ENCODE measurements at regions not wholly inside any gene's neighbourhood (a gene's known extent, or its start where the extent isn't known, plus 50 kb on each side); places are given as distances from the start of the nearest gene placed in this dataset.

DNA sequence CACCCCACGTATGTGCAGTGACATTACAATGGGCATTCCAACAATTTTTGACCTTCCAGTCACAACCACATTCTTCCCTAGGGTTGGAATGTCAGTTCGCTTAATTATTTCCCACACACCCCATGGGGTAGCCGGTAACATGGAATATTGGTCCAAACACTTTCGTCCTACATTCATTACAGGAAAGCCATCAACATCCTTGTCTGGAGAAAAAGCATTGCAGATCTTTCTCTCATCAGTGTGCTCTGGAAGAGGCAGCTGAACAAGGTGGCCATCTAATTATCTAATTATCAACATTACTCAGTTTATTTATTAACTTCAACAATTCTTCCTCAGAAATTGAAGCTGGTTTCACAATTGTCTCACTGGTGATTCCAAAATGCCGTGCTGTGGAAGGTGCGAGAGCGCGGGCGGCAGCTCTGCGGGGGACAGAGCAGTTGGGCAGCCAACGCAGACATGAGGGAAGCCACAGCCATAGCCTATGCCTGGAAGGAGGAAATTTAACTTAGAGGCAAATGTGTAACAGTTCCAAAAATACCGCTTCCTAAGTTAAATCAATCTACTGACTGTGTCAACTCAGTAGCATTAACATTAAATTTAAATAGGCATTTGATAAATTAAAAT lies 1158.9 kb upstream of the EPHA6 start:
- Histone ChIP-seq H3K79me2 (ENCODE audit: low read length) (no peaks in the 10 kb centered on the region), H2AFZ (ENCODE audit: low read length) (no peak overlapping the region), H3K9me2 (replicated peaks; ENCODE audit: insufficient read depth, low read length) (no peaks in the 10 kb centered on the region), H3K4me1 (ENCODE audit: low read length) (no peaks in the 10 kb centered on the region), H3K4me2 (ENCODE audit: low read depth, low read length, poor library complexity, severe bottlenecking) (no peak overlapping the region), H3K27ac (ENCODE audit: low read length) (no peak overlapping the region), H4K20me1 (ENCODE audit: insufficient read depth, low read depth, low read length) (no peaks in the 10 kb centered on the region), H3K27me3 (ENCODE audit: low read length) (no peaks in the 10 kb centered on the region), H3K4me3 (ENCODE audit: low read length) (no peak overlapping the region), H3K36me3 (ENCODE audit: insufficient read depth, low read length) (no peaks in the 10 kb centered on the region), H3K9ac (ENCODE audit: low read length) (no peak overlapping the region), H3K9me3 (ENCODE audit: low read length) (peaks cover 2% of the 10 kb centered on the region; the same call in 1 of the 2 replicates)
- no peak for DNase-seq

DNA sequence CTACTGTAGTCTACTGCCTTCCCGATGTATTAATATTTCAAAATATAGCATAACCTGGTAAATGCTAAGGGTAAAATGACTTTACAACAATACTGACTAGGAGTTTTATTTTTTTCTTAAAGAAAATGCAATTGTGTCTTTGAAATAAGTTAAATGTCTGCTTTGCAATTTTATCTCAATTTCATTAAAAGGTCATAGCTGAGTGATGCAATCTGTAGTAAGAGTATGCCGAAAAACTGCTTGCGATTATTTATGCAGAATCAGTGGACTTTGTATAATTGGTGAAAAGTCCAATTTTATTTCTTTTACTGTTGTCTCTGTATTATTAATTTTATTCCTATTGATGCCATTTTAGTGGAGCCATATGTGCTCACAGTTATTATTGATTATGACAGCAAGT lies 1143.6 kb upstream of the EPHA6 start:
- Histone ChIP-seq H3K9ac (ENCODE audit: low read length) (no peak overlapping the region), H3K27ac (ENCODE audit: low read length) (no peak overlapping the region), H3K4me1 (ENCODE audit: low read length) (no peaks in the 10 kb centered on the region), H3K36me3 (ENCODE audit: insufficient read depth, low read length) (no peaks in the 10 kb centered on the region), H3K9me2 (replicated peaks; ENCODE audit: insufficient read depth, low read length) (no peaks in the 10 kb centered on the region), H3K4me3 (ENCODE audit: low read length) (no peak overlapping the region), H4K20me1 (ENCODE audit: insufficient read depth, low read depth, low read length) (no peaks in the 10 kb centered on the region), H2AFZ (ENCODE audit: low read length) (no peak overlapping the region), H3K4me2 (ENCODE audit: low read depth, low read length, poor library complexity, severe bottlenecking) (no peak overlapping the region), H3K27me3 (ENCODE audit: low read length) (no peaks in the 10 kb centered on the region), H3K79me2 (ENCODE audit: low read length) (no peaks in the 10 kb centered on the region), H3K9me3 (ENCODE audit: low read length) (peaks cover 3% of the 10 kb centered on the region; the same call in 1 of the 2 replicates)
- no peak for DNase-seq

DNA sequence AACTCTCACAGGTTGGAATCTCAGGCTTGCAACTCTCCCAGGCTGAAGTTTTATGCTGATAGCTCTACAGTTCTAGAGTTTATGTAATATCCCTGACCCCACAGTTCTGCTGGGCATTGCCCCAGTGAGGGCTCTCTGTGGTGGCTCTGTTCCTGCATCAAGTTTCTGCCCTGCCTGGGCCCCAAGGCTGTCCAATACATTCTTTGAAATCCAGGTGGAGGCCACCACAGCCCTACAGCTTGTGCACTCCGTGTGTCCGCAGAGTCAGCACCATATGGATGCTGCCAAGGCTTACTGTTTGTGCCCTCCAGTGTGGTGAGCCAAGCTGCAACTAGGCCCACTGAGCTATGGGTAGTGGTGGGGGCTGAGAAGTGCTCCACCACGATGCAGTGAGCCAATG lies 1141.2 kb upstream of the EPHA6 start:
- Histone ChIP-seq H3K4me1 (ENCODE audit: low read length) (no peaks in the 10 kb centered on the region), H3K9me2 (replicated peaks; ENCODE audit: insufficient read depth, low read length) (no peaks in the 10 kb centered on the region), H2AFZ (ENCODE audit: low read length) (no peak overlapping the region), H3K27ac (ENCODE audit: low read length) (no peak overlapping the region), H4K20me1 (ENCODE audit: insufficient read depth, low read depth, low read length) (no peaks in the 10 kb centered on the region), H3K27me3 (ENCODE audit: low read length) (no peaks in the 10 kb centered on the region), H3K36me3 (ENCODE audit: insufficient read depth, low read length) (no peaks in the 10 kb centered on the region), H3K79me2 (ENCODE audit: low read length) (no peaks in the 10 kb centered on the region), H3K4me3 (ENCODE audit: low read length) (no peak overlapping the region), H3K4me2 (ENCODE audit: low read depth, low read length, poor library complexity, severe bottlenecking) (no peak overlapping the region), H3K9ac (ENCODE audit: low read length) (no peak overlapping the region), H3K9me3 (ENCODE audit: low read length) (0 out of 2 replicates have a peak, but pooled peaks cover 4% of the 10 kb centered on the region)
- no peak for DNase-seq

DNA sequence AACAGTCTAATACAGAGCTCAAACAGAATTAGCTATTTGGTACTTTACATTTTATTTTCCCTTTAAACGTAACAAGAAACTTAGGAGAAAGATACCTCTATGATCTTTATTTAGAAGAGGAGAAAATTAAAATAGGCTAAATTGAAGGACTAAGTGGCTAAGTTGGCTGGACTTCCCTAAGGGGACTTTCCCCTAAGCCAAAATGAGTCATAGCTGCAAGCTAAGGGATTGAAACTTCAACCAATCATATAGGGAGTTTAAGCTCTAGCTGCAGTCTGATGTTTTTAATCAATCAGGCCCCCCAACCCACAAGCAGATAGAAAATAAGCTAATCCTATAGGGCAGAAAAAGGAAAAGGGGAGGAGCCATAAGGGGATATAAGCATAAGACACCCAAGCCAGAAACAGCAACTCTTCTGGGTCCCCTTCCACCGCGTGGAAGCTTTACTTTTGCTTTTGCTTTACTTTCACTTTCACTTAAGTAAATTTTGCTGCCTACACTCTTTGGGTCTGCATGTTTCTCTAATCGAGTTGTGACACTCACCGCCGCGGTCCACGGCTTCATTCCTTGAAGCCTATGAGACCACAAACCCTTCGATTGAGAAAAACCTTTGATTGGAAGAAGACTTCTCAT lies 1108.5 kb upstream of the EPHA6 start:
- H4K20me1 ChIP-seq (ENCODE audit: insufficient read depth, low read depth, low read length), result no peaks in the 10 kb centered on the region
- no peak overlapping the region for H2AFZ ChIP-seq (ENCODE audit: low read length)
- H3K27me3 ChIP-seq (ENCODE audit: low read length), result no peaks in the 10 kb centered on the region
- H3K27ac ChIP-seq (ENCODE audit: low read length), result no peak overlapping the region
- H3K4me1 ChIP-seq (ENCODE audit: low read length), result no peaks in the 10 kb centered on the region
- DNase-seq, result no peak
- no peaks in the 10 kb centered on the region; the same call in 1 of the 2 replicates for H3K9me3 ChIP-seq (ENCODE audit: low read length)
- H3K36me3 ChIP-seq (ENCODE audit: insufficient read depth, low read length), result no peaks in the 10 kb centered on the region
- no peaks in the 10 kb centered on the region for H3K9me2 ChIP-seq (replicated peaks; ENCODE audit: insufficient read depth, low read length)
- H3K9ac ChIP-seq (ENCODE audit: low read length), result no peak overlapping the region
- no peaks in the 10 kb centered on the region for H3K79me2 ChIP-seq (ENCODE audit: low read length)
- H3K4me2 ChIP-seq (ENCODE audit: low read depth, low read length, poor library complexity, severe bottlenecking), result no peak overlapping the region
- H3K4me3 ChIP-seq (ENCODE audit: low read length), result no peak overlapping the region

DNA sequence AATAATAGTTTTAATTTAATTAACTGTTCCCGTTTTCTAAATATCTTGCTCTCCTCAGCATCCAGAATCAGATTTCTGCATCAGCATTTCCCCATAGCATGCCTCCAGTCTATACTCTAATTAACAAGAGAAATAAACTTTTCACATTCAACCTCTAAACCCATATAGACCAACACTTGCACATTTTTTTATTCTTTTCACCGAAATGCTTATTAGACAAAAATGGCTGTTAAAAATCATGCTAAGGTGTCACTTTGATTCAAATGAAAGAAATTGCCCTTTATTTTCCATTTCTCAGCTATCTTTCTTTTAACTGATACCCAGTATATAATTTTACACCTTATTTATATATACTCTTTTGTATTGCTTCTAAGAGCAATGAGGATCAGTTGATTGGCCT lies 1107.1 kb upstream of the EPHA6 start:
- Histone ChIP-seq H3K79me2 (ENCODE audit: low read length) (no peaks in the 10 kb centered on the region), H3K4me1 (ENCODE audit: low read length) (no peaks in the 10 kb centered on the region), H3K4me3 (ENCODE audit: low read length) (no peak overlapping the region), H3K27ac (ENCODE audit: low read length) (no peak overlapping the region), H3K4me2 (ENCODE audit: low read depth, low read length, poor library complexity, severe bottlenecking) (no peak overlapping the region), H4K20me1 (ENCODE audit: insufficient read depth, low read depth, low read length) (no peaks in the 10 kb centered on the region), H3K9ac (ENCODE audit: low read length) (no peak overlapping the region), H3K27me3 (ENCODE audit: low read length) (no peaks in the 10 kb centered on the region), H2AFZ (ENCODE audit: low read length) (no peak overlapping the region), H3K36me3 (ENCODE audit: insufficient read depth, low read length) (no peaks in the 10 kb centered on the region), H3K9me2 (replicated peaks; ENCODE audit: insufficient read depth, low read length) (no peaks in the 10 kb centered on the region), H3K9me3 (ENCODE audit: low read length) (no peaks in the 10 kb centered on the region; the same call in 1 of the 2 replicates)
- DNase-seq, result no peak

DNA sequence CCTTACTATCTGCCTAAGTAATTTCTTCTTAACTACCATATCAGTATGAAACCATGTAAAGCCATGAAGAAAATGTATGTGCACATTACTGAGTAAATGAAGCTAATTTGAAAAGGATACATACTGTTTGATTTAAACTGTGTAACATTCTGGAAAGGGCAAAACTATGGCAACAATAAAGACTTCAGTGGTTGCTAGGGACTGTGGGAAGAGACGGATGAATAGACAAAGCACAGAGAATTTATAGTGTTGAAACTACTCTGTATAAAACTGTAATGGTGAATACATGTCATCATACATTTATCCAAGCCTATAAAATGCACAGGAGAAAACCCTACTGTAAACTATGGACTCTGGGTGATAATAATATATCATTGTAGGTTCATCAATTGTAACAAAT lies 1103.7 kb upstream of the EPHA6 start:
- Histone ChIP-seq H3K4me2 (ENCODE audit: low read depth, low read length, poor library complexity, severe bottlenecking) (no peak overlapping the region), H3K9me2 (replicated peaks; ENCODE audit: insufficient read depth, low read length) (no peaks in the 10 kb centered on the region), H3K9ac (ENCODE audit: low read length) (no peak overlapping the region), H3K4me1 (ENCODE audit: low read length) (no peaks in the 10 kb centered on the region), H3K4me3 (ENCODE audit: low read length) (no peak overlapping the region), H3K36me3 (ENCODE audit: insufficient read depth, low read length) (no peaks in the 10 kb centered on the region), H3K27me3 (ENCODE audit: low read length) (no peaks in the 10 kb centered on the region), H3K9me3 (ENCODE audit: low read length) (no peaks in the 10 kb centered on the region; the same call in none of the 2 replicates), H4K20me1 (ENCODE audit: insufficient read depth, low read depth, low read length) (no peaks in the 10 kb centered on the region), H3K27ac (ENCODE audit: low read length) (no peak overlapping the region), H2AFZ (ENCODE audit: low read length) (no peak overlapping the region), H3K79me2 (ENCODE audit: low read length) (no peaks in the 10 kb centered on the region)
- no peak for DNase-seq

DNA sequence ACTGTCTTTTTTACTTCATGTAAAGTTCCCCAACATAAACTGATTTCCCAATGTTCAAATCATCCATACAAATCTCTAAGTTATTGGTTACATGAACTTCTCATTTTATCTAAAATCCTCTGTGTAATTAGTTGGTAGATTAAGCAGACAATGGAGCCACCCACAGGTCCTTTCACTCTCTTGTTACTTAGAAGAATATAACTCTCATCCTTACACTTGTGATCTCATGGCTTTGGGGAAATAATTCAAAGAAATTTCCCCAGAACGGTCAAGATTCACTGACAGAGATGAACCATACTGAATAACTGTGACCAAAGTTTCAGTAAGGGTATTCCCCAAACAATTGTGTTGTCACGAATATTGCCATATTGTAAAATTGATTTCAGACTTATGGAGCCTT lies 1102.6 kb upstream of the EPHA6 start:
- H4K20me1 ChIP-seq (ENCODE audit: insufficient read depth, low read depth, low read length), result no peaks in the 10 kb centered on the region
- no peaks in the 10 kb centered on the region for H3K27me3 ChIP-seq (ENCODE audit: low read length)
- no peak for DNase-seq
- H3K79me2 ChIP-seq (ENCODE audit: low read length), result no peaks in the 10 kb centered on the region
- no peak overlapping the region for H3K4me3 ChIP-seq (ENCODE audit: low read length)
- H3K9me2 ChIP-seq (replicated peaks; ENCODE audit: insufficient read depth, low read length), result no peaks in the 10 kb centered on the region
- no peak overlapping the region for H3K4me2 ChIP-seq (ENCODE audit: low read depth, low read length, poor library complexity, severe bottlenecking)
- H3K36me3 ChIP-seq (ENCODE audit: insufficient read depth, low read length), result no peaks in the 10 kb centered on the region
- H3K4me1 ChIP-seq (ENCODE audit: low read length), result no peaks in the 10 kb centered on the region
- no peaks in the 10 kb centered on the region; the same call in none of the 2 replicates for H3K9me3 ChIP-seq (ENCODE audit: low read length)
- H2AFZ ChIP-seq (ENCODE audit: low read length), result no peak overlapping the region
- no peak overlapping the region for H3K27ac ChIP-seq (ENCODE audit: low read length)
- no peak overlapping the region for H3K9ac ChIP-seq (ENCODE audit: low read length)

DNA sequence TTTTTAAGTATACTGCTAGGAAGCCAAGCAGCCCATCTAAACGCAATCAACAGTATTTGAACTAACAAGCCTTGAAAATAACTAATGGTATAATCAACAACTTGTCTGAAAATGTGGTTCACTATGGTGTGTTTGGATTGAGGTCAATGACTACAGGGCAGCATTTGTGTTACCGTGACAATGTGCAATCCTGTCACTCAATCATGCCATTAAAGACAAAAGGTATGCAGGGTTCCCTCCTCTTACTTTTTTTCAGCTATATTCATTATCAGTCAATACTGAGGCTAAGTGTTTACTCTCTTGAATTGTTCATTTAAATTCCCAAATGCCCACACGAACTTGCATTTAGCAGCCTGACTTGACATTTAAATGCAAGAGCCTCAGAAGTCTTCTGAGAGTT lies 1099.3 kb upstream of the EPHA6 start:
- Histone ChIP-seq H3K4me3 (ENCODE audit: low read length) (no peak overlapping the region), H3K27me3 (ENCODE audit: low read length) (no peaks in the 10 kb centered on the region), H3K27ac (ENCODE audit: low read length) (no peak overlapping the region), H3K4me1 (ENCODE audit: low read length) (no peaks in the 10 kb centered on the region), H3K9me2 (replicated peaks; ENCODE audit: insufficient read depth, low read length) (no peaks in the 10 kb centered on the region), H4K20me1 (ENCODE audit: insufficient read depth, low read depth, low read length) (no peaks in the 10 kb centered on the region), H3K4me2 (ENCODE audit: low read depth, low read length, poor library complexity, severe bottlenecking) (no peak overlapping the region), H3K79me2 (ENCODE audit: low read length) (no peaks in the 10 kb centered on the region), H3K9me3 (ENCODE audit: low read length) (no peaks in the 10 kb centered on the region; the same call in 1 of the 2 replicates), H3K9ac (ENCODE audit: low read length) (no peak overlapping the region), H2AFZ (ENCODE audit: low read length) (no peak overlapping the region), H3K36me3 (ENCODE audit: insufficient read depth, low read length) (no peaks in the 10 kb centered on the region)
- DNase-seq, result no peak

All from Karpas-422 (cell line).